ENCODE measurements at regions not wholly inside any gene's neighbourhood (a gene's known extent, or its start where the extent isn't known, plus 50 kb on each side); places are given as distances from the start of the nearest gene placed in this dataset.

DNA sequence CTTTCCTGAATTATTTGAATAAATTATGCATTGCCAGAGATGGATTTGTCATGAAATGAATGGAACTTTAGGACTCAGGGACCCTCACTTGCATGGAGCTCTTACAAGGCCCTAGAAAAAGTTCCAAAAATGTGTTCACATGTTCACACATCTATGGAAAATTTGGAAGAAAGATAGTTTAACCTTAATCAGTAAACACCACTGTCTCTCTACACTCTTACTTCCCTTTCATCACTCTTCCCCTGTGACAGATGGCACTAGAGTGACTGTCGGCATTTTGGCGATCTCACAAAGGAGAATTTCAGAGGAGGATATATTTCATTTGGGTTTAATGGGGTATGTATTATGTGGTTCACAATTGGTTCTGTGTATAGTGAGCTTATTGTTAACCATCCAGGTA lies 600.8 kb downstream of the IGSF11 start:
- TF ChIP-seq BHLHE40 (IDR thresholded peaks at IDR 0.05; ENCODE audit: borderline replicate concordance) (no peak), FOXM1 (IDR thresholded peaks at IDR 0.05; ENCODE audit: borderline replicate concordance) (no peak), FOXA1 (IDR thresholded peaks at IDR 0.05) (no peak), SP1 (IDR thresholded peaks at IDR 0.05) (no peak), ARNT (IDR thresholded peaks at IDR 0.05) (no peak), ELF4 (IDR thresholded peaks at IDR 0.05) (no peak), LEF1 (IDR thresholded peaks at IDR 0.05; ENCODE audit: borderline replicate concordance) (no peak), TARDBP (IDR thresholded peaks at IDR 0.05) (no peak), L3MBTL2 (conservative IDR thresholded peaks at IDR 0.05) (no peak), FOXK2 (IDR thresholded peaks at IDR 0.05) (no peak), SUZ12 (IDR thresholded peaks at IDR 0.05) (no peak)
